Naive thymus-derived CD4-positive, alpha-beta T cell (primary cell): ENCODE measurements at regions not wholly inside any gene's neighbourhood (a gene's known extent, or its start where the extent isn't known, plus 50 kb on each side); places are given as distances from the start of the nearest gene placed in this dataset.
"Not testable (repeated sequence)": the region's sequence is repeated elsewhere in the genome, so short reads cannot be mapped to it uniquely, and the experiment has no call there.

Experiments
- ATAC-seq: fragments of 150-1000 bp; cut with Tn5 transposase; 2 replicates; pipeline ENCODE4 v1.10.0; 2021; ENCODE audit warnings: mild to moderate bottlenecking, moderate library complexity
- CTCF ChIA-PET: fragments of 350-600 bp; sonication (Branson Sonifier 250); formaldehyde crosslinking; loops from one replicate; lab custom pipeline; 2021; ENCODE audit warnings: antibody characterized with exemption; lab: Charles Lee
- POLR2A ChIA-PET: fragments of 350-600 bp; sonication (Branson Sonifier 250); formaldehyde crosslinking; loops from one replicate; lab custom pipeline; 2021; ENCODE audit warnings: antibody characterized with exemption, inconsistent platforms; lab: Charles Lee
- DNase-seq, 9 donors: peaks; one replicate each; pipeline versions ENCODE4 v3.0.0 to v3.0.0-alpha.2; 2020 to 2022; ENCODE audit warnings: mixed read lengths in 1 of 9
- H3K27ac ChIP-seq: one replicate; pipeline ENCODE4 v1.7.0; 2013; ENCODE audit warnings: mild to moderate bottlenecking, low read depth, low read length, moderate library complexity
- H3K27me3 ChIP-seq, 2 donors: one replicate each; pipeline ENCODE4 v1.7.0; 2013; ENCODE audit warnings: low read length in 2 of 2, mild to moderate bottlenecking in 2 of 2, moderate library complexity in 2 of 2; ENCODE audit not compliant: control insufficient read depth in 2 of 2, insufficient read depth in 2 of 2
- H3K36me3 ChIP-seq, 3 experiments: 1 replicate in 2 of 3; 2 replicates in 1 of 3; pipeline ENCODE4 v1.7.0; 2013; ENCODE audit warnings: low read length in 3 of 3, mild to moderate bottlenecking in 3 of 3, moderate library complexity in 1 of 3; ENCODE audit not compliant: insufficient read depth in 3 of 3, control insufficient read depth in 2 of 3
- H3K4me1 ChIP-seq, 2 donors: one replicate each; pipeline ENCODE4 v1.7.0; 2013; ENCODE audit warnings: low read length in 2 of 2, mild to moderate bottlenecking in 2 of 2, moderate library complexity in 1 of 2; ENCODE audit not compliant: control insufficient read depth in 2 of 2, insufficient read depth in 2 of 2
- H3K4me3 ChIP-seq: 2 replicates; pipeline ENCODE4 v1.7.0; 2013; ENCODE audit warnings: mild to moderate bottlenecking, low read length
- H3K9me3 ChIP-seq, 3 experiments: 1 replicate in 2 of 3; 2 replicates in 1 of 3; pipeline ENCODE4 v1.7.0; 2013; ENCODE audit warnings: low read length in 3 of 3; ENCODE audit not compliant: control insufficient read depth in 2 of 3
- H3K27ac Mint-ChIP-seq, 9 donors: one replicate each; pipeline ENCODE4 v1.8.0; 2020 to 2022; ENCODE audit warnings: mixed read lengths in 9 of 9, mild to moderate bottlenecking in 8 of 9, moderate library complexity in 5 of 9, inconsistent platforms in 2 of 9
- H3K27me3 Mint-ChIP-seq, 5 donors: one replicate each; pipeline ENCODE4 v1.8.0; 2021 to 2022; ENCODE audit warnings: mixed read lengths in 5 of 5, mild to moderate bottlenecking in 1 of 5
- H3K36me3 Mint-ChIP-seq, 5 donors: one replicate each; pipeline ENCODE4 v1.8.0; 2020 to 2022; ENCODE audit warnings: mixed read lengths in 5 of 5, mild to moderate bottlenecking in 3 of 5, inconsistent platforms in 1 of 5
- H3K4me1 Mint-ChIP-seq, 7 donors: one replicate each; pipeline ENCODE4 v1.8.0; 2020 to 2022; ENCODE audit warnings: mixed read lengths in 7 of 7, mild to moderate bottlenecking in 3 of 7, inconsistent platforms in 1 of 7
- H3K4me3 Mint-ChIP-seq, 10 donors: one replicate each; pipeline ENCODE4 v1.8.0; 2020 to 2022; ENCODE audit warnings: mild to moderate bottlenecking in 10 of 10, mixed read lengths in 10 of 10, moderate library complexity in 6 of 10, inconsistent platforms in 2 of 10
- H3K9me3 Mint-ChIP-seq, 11 donors: one replicate each; pipeline ENCODE4 v1.8.0; 2020 to 2022; ENCODE audit warnings: mixed read lengths in 11 of 11, mild to moderate bottlenecking in 4 of 11, inconsistent platforms in 1 of 11, moderate library complexity in 1 of 11
- intact Hi-C, 2 donors: fragments of 100-400 bp; cut with micrococcal nuclease; formaldehyde crosslinking; loops; one replicate each; pipeline ENCODE4 v1.15.1; 2023

DNA sequence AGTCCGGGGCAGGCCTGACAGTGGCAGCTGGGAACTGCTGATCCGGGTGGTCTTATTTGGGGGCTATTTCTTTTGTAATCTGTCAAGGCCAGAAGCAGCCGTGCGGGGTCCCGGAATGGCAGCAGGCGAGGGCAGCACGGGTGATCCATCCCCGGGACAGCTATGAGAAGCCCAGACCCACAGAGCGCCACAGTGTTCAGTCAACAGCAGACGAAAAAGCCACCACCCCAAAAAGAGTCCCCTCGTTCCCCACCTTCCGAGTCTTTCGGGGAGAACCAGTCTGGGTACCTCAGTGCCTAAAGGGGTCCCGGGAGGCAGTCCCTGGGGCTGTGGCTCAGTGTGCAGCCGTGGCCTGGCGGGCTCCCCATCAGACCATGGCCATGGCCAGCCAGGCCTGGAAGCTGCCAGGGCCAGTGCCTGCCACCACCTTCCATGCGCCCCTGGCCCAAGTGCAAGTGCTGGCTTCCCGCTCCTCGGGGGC is 125.1 kb upstream of the KCTD7 start:
- H3K4me3 ChIP-seq: no peak overlapping the region
- CTCF ChIA-PET: no interaction called here
- H3K36me3 Mint-ChIP-seq: no peaks in the 10 kb centered on the region

DNA sequence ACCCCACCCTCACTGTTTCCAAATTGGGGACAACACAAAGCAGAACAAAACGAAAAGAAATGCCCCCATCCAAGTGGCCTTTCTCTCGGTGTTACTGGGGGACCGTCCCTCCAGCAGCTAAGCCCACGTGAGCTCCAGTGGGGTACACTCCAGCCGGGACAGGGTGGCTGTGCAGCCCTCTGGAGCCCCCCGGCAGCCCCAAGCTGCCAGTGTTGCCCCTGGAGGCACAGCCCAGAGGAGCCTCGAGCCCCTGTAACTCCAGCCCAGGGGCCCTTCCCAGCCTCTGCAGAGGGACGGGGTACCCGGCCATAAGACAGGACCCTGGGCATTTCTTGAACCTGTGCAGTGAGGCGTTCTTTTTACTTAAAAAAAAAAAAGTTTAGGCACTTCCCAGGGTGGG is 124.5 kb upstream of the KCTD7 start:
- H3K36me3 Mint-ChIP-seq: no peaks in the 10 kb centered on the region
- H3K27ac ChIP-seq: no peak overlapping the region
- peaks cover 0 to 2% (median 0%) of the 10 kb centered on the region in 11 donors for H3K9me3 Mint-ChIP-seq
- intact Hi-C loops: no loop called here
- H3K27ac Mint-ChIP-seq: no peak overlapping the region
- ATAC-seq: no peak
- ChIA-PET POLR2A (interaction anchor here (0.8 to 1.3 kb wide), 2 partner anchors 9 to 11 kb away, joined by 3 read pairs; no protein-coding TSS in a partner anchor), CTCF (no interaction called here)
- no peak for DNase-seq
- peaks cover 0 to 14% (median 6%) of the 10 kb centered on the region in 7 donors for H3K4me1 Mint-ChIP-seq
- peak overlapping the region in 2 of 10 donors; percentile 21 to 34 for H3K4me3 Mint-ChIP-seq
- no peak overlapping the region for H3K4me3 ChIP-seq
- H3K36me3 ChIP-seq: no peaks in the 10 kb centered on the region
- H3K9me3 ChIP-seq: no peaks in the 10 kb centered on the region
- H3K4me1 ChIP-seq: peaks cover 7 to 8% of the 10 kb centered on the region in 2 donors
- H3K27me3 Mint-ChIP-seq: peaks cover 0 to 31% (median 6%) of the 10 kb centered on the region in 5 donors
- H3K27me3 ChIP-seq: no peaks in the 10 kb centered on the region

More for the DNA sequence above, 125.1 kb upstream of the KCTD7 start:
- Histone ChIP-seq H3K27me3 (no peaks in the 10 kb centered on the region), H3K36me3 (no peaks in the 10 kb centered on the region), H3K9me3 (no peaks in the 10 kb centered on the region), H3K4me1 (peaks cover 7 to 8% of the 10 kb centered on the region in 2 donors), H3K27ac (no peak overlapping the region)
- POLR2A ChIA-PET: interaction anchor here (0.8 to 1.3 kb wide), 2 partner anchors 9 to 10 kb away, joined by 3 read pairs; no protein-coding TSS in a partner anchor
- Mint-ChIP-seq H3K27me3 (peaks cover 0 to 27% (median 3%) of the 10 kb centered on the region in 5 donors), H3K9me3 (peaks cover 0 to 2% (median 0%) of the 10 kb centered on the region in 11 donors), H3K27ac (no peak overlapping the region), H3K4me1 (peaks cover 0 to 14% (median 5%) of the 10 kb centered on the region in 7 donors), H3K4me3 (no peak overlapping the region)
- intact Hi-C loops: no loop called here
- ATAC-seq (no peak), DNase-seq (no peak)

DNA sequence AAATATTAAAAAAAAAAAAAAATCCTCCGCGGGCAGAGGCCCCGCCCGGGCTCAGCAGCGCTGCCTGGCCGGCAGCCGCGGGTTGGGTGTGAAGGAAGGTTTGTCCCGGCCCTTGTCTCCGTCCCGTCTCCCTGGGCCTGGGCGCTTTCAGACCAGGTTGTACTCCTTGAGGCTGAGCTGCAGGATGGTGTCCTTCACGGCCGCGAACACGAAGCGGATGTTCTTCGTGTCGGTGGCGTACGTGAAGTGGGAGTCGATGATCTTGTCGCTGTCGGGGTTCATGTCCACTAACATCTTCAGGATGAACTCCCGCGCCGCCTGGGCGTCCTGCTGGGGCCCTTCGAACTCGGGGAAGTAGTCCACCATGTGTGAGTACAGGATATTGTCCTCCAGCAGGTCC is 123.7 kb upstream of the KCTD7 start:
- no peaks in the 10 kb centered on the region for H3K36me3 ChIP-seq
- DNase-seq (no peak), ATAC-seq (no peak)
- H3K4me3 ChIP-seq: no peak overlapping the region
- Mint-ChIP-seq H3K4me3 (peak overlapping the region in 4 of 10 donors; percentile 15 to 39 (median 36)), H3K9me3 (peaks cover 0 to 2% (median 0%) of the 10 kb centered on the region in 11 donors), H3K27ac (no peak overlapping the region), H3K36me3 (no peaks in the 10 kb centered on the region), H3K4me1 (peaks cover 0 to 14% (median 6%) of the 10 kb centered on the region in 7 donors), H3K27me3 (peaks cover 0 to 31% (median 6%) of the 10 kb centered on the region in 5 donors)
- H3K27ac ChIP-seq: no peak overlapping the region
- H3K4me1 ChIP-seq: peaks cover 7 to 8% of the 10 kb centered on the region in 2 donors
- H3K27me3 ChIP-seq: no peaks in the 10 kb centered on the region
- POLR2A ChIA-PET: interaction anchor here (1.2 kb wide), 1 partner anchor 10 kb away, joined by 3 read pairs; no protein-coding TSS in a partner anchor
- intact Hi-C loops: no loop called here
- CTCF ChIA-PET: interaction anchor here (0.6 kb wide), 1 partner anchor 10 kb away, joined by 3 read pairs; no protein-coding TSS in a partner anchor
- no peaks in the 10 kb centered on the region for H3K9me3 ChIP-seq

DNA sequence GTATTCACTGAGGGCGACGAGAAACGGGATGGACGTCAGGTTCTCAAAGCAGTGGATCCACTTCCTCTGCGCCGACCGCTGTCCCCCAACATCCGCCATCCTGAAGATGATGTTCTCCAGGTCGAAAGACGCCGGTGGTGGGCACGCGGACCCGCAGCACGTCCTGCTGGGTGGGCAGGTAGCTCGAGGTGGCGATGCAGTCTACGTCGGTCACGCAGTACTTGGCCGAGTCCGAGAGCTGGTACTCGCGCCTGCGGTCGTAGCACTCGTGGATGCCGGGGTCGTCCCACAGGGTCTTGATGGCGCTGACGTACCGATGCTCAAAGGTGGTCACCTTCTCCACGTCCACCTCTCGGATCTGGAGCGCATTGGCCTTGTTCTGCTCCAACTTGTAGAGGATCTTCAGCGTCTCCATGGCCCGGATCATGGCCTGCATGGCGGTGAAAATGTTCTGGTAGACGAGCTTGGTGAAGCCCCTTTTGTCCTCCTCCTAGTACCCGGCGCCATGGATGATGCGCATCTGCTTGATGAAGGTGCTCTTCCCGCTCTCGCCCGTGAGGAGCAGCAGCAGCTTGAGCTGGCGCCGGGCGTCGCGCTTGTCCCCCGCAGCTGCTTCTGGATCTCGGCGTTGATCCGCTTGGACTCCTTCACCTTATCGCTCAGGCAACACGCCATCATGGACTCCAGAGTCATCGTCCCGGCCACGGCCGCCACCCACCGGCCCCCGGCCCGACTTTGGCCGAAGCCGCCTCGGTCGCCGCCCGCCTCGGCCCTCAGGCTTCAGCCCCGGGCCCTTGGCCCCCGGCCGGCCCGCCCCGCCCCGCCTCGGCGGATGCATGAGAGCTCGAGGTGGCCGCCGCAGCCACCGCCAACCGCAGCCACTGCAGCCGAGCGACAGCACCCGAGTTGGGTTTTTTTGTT is 122.9 kb upstream of the KCTD7 start:
- peak overlapping the region in 1 of 9 donors; percentile 38 for H3K27ac Mint-ChIP-seq
- ChIA-PET POLR2A (interaction anchor here (0.8 to 1.4 kb wide), 3 partner anchors 10 to 77 kb away, joined by 3 to 14 read pairs (median 3); no protein-coding TSS in a partner anchor), CTCF (interaction anchor here (0.6 kb wide), 1 partner anchor 11 kb away, joined by 3 read pairs; no protein-coding TSS in a partner anchor)

DNA sequence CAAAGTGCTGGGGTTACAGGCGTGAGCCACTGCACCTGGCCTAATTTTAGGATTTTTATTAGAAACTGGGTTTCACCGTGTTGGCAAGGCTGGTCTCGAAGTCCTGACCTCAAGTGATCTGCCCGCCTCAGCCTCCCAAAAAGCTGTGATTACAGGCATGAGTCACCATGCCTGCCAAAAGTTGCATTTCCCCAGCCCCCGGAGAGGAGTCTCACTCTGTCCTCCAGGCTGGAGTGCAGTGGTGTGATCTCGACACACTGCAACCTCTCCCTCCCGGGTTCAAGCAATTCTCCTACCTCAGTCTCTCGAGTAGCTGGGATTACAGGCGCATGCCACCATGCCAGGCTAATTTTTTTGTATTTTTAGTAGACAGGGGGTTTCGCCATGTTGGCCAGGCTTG is 122.0 kb upstream of the KCTD7 start:
- H3K36me3 Mint-ChIP-seq, ATAC-seq, H3K27me3 ChIP-seq, H3K4me1 ChIP-seq, H3K9me3 Mint-ChIP-seq, H3K27ac ChIP-seq, intact Hi-C loops, H3K4me3 ChIP-seq, H3K36me3 ChIP-seq, H3K9me3 ChIP-seq, DNase-seq, CTCF ChIA-PET: not testable (repeated sequence)
- H3K27me3 Mint-ChIP-seq: peaks cover 0 to 31% (median 6%) of the 10 kb centered on the region in 5 donors
- peaks cover 0 to 10% (median 6%) of the 10 kb centered on the region in 7 donors for H3K4me1 Mint-ChIP-seq
- POLR2A ChIA-PET: interaction anchor here (1.4 kb wide), 1 partner anchor 13 kb away, joined by 14 read pairs; no protein-coding TSS in a partner anchor
- H3K27ac Mint-ChIP-seq: peak overlapping the region in 1 of 9 donors; percentile 25
- H3K4me3 Mint-ChIP-seq: peak overlapping the region; percentile 34 to 81 (median 66)

More for the DNA sequence above, 122.9 kb upstream of the KCTD7 start:
- no peaks in the 10 kb centered on the region for H3K27me3 ChIP-seq
- H3K27ac ChIP-seq: no peak overlapping the region
- H3K36me3 ChIP-seq: no peaks in the 10 kb centered on the region
- intact Hi-C loops: no loop called here
- Mint-ChIP-seq H3K9me3 (peaks cover 0 to 2% (median 0%) of the 10 kb centered on the region in 11 donors), H3K4me1 (peaks cover 0 to 10% (median 6%) of the 10 kb centered on the region in 7 donors), H3K4me3 (peak overlapping the region; percentile 34 to 81 (median 66)), H3K36me3 (no peaks in the 10 kb centered on the region), H3K27me3 (peaks cover 0 to 31% (median 6%) of the 10 kb centered on the region in 5 donors)
- DNase-seq: peak in 7 of 9 donors; percentile 24 to 42 (median 32)
- peak; percentile 70 for ATAC-seq
- peaks cover 7 to 8% of the 10 kb centered on the region in 2 donors for H3K4me1 ChIP-seq
- H3K9me3 ChIP-seq: no peaks in the 10 kb centered on the region
- no peak overlapping the region for H3K4me3 ChIP-seq

DNA sequence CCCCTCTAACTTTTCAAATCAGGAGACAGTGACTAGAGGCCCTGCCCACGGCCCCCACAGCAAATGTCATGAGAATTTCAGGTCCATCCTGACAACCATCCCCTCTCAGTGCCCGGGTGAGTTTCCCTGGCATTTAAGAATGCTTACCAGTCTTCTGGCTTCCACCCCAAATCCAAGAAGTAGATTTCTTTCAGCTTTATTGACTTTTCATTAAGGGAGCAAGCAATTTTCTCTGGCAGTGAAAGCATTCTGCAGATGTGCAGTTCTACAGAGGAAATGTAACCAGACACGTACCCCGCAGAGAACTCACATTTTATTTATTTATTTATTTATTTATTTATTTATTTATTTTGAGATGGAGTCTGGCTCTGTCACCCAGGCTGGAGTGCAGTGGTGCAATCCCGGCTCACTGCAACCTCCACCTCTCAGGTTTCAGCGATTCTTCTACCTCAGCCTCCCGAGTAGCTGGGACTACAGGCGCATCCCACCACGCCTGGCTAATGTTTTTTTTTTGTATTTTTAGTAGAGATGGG is 120.9 kb upstream of the KCTD7 start:
- H3K27me3 ChIP-seq: no peaks in the 10 kb centered on the region
- peaks cover 0 to 31% (median 6%) of the 10 kb centered on the region in 5 donors for H3K27me3 Mint-ChIP-seq
- no peak for DNase-seq
- H3K4me1 Mint-ChIP-seq: peaks cover 0 to 10% (median 6%) of the 10 kb centered on the region in 7 donors
- H3K36me3 ChIP-seq: no peaks in the 10 kb centered on the region
- H3K27ac Mint-ChIP-seq: no peak overlapping the region
- ATAC-seq: no peak
- ChIA-PET CTCF (no interaction called here), POLR2A (no interaction called here)
- H3K27ac ChIP-seq: no peak overlapping the region
- H3K9me3 Mint-ChIP-seq: peaks cover 0 to 2% (median 0%) of the 10 kb centered on the region in 11 donors
- no peaks in the 10 kb centered on the region for H3K36me3 Mint-ChIP-seq
- H3K4me3 ChIP-seq: no peak overlapping the region
- H3K4me1 ChIP-seq: peaks cover 7 to 8% of the 10 kb centered on the region in 2 donors
- peak overlapping the region in 3 of 10 donors; percentile 24 to 63 (median 49) for H3K4me3 Mint-ChIP-seq
- H3K9me3 ChIP-seq: no peaks in the 10 kb centered on the region
- intact Hi-C loops: no loop called here
